Neural cell (in vitro differentiated cells): ENCODE measurements at regions not wholly inside any gene's neighbourhood (a gene's known extent, or its start where the extent isn't known, plus 50 kb on each side); places are given as distances from the start of the nearest gene placed in this dataset.

Experiments
- H2AFZ ChIP-seq: fragments of 200-600, 300-800 bp; sonication (generic), shearing (Covaris generic); 2 replicates; pipeline ENCODE4 v1.6.0; 2014; ENCODE audit warnings: low read depth, mild to moderate bottlenecking, antibody characterized with exemption, low read length, moderate library complexity
- H3F3A ChIP-seq: fragments of 200-600 bp; shearing (Covaris generic); 2 replicates; pipeline ENCODE4 v1.6.1; 2016; ENCODE audit warnings: mild to moderate bottlenecking, moderate library complexity, mixed read lengths, antibody characterized with exemption, low read length; ENCODE audit not compliant: insufficient read depth, poor library complexity, severe bottlenecking
- H3K27ac ChIP-seq: fragments of 200-600, 300-800 bp; sonication (generic), shearing (Covaris generic); 2 replicates; pipeline ENCODE4 v1.5.1; 2014; ENCODE audit warnings: mild to moderate bottlenecking, low read length, moderate library complexity
- H3K27me3 ChIP-seq: fragments of 300-800, 200-600 bp; sonication (generic), shearing (Covaris generic); 2 replicates; pipeline ENCODE4 v1.6.0; 2014; ENCODE audit warnings: mild to moderate bottlenecking, low read depth, low read length, moderate library complexity; ENCODE audit not compliant: insufficient read depth
- H3K36me3 ChIP-seq: fragments of 300-800, 200-600 bp; sonication (generic), shearing (Covaris generic); 2 replicates; pipeline ENCODE4 v1.5.1; 2014; ENCODE audit warnings: mild to moderate bottlenecking, antibody characterized with exemption, low read length, moderate library complexity; ENCODE audit not compliant: insufficient read depth
- H3K4me2 ChIP-seq: fragments of 300-800, 200-600 bp; sonication (generic), shearing (Covaris generic); 2 replicates; pipeline ENCODE4 v1.6.0; 2014; ENCODE audit warnings: mild to moderate bottlenecking, low read length
- H3K4me3 ChIP-seq: fragments of 300-800, 200-600 bp; sonication (generic), shearing (Covaris generic); 2 replicates; pipeline ENCODE4 v1.5.1; 2014; ENCODE audit warnings: mild to moderate bottlenecking, low read length, moderate library complexity
- H3K79me2 ChIP-seq: fragments of 200-600 bp; shearing (Covaris generic); replicated peaks from 2 replicates; pipeline ENCODE4 v1.6.0; 2014; ENCODE audit warnings: mild to moderate bottlenecking, low read length, moderate library complexity; ENCODE audit not compliant: insufficient read depth
- H3K9ac ChIP-seq: fragments of 300-800, 200-600 bp; sonication (generic), shearing (Covaris generic); 2 replicates; pipeline ENCODE4 v1.6.1; 2016; ENCODE audit warnings: mild to moderate bottlenecking, low read length, mixed read lengths
- H3K9me2 ChIP-seq: fragments of 200-600 bp; shearing (Covaris generic); 2 replicates; pipeline ENCODE4 v1.6.1; 2016; ENCODE audit warnings: mild to moderate bottlenecking, low read length, mixed read lengths; ENCODE audit not compliant: insufficient read depth
- H3K9me3 ChIP-seq: fragments of 200-600, 300-800 bp; sonication (generic), shearing (Covaris generic); 2 replicates; pipeline ENCODE4 v1.6.1; 2016; ENCODE audit warnings: mild to moderate bottlenecking, mixed run types, low read length, moderate library complexity, mixed read lengths
- H4K20me1 ChIP-seq: fragments of 200-600 bp; shearing (Covaris generic); 2 replicates; pipeline ENCODE4 v1.6.1; 2016; ENCODE audit warnings: mild to moderate bottlenecking, mixed run types; ENCODE audit not compliant: insufficient read depth
- CTCF ChIP-seq: fragments of 450-650 bp; IDR thresholded peaks from 2 replicates; pipeline ENCODE4 v1.5.1; 2014; ENCODE audit warnings: antibody characterized with exemption, mild to moderate bottlenecking, moderate library complexity; ENCODE audit not compliant: poor library complexity, severe bottlenecking
- EP300 ChIP-seq: fragments of 450-650 bp; conservative IDR thresholded peaks from 2 replicates; pipeline ENCODE4 v1.6.1; 2014; ENCODE audit warnings: antibody characterized with exemption, mild to moderate bottlenecking, moderate library complexity; ENCODE audit not compliant: poor library complexity, severe bottlenecking
- EZH2 ChIP-seq: fragments of 200-600, 300-800 bp; shearing (Covaris generic), sonication (generic); IDR thresholded peaks from 2 replicates; pipeline ENCODE4 v1.6.1; 2014; ENCODE audit warnings: antibody characterized with exemption, low read length, borderline replicate concordance, mild to moderate bottlenecking; ENCODE audit not compliant: insufficient read depth, poor library complexity, severe bottlenecking
- MXI1 ChIP-seq: fragments of 450-650 bp; conservative IDR thresholded peaks from 2 replicates; pipeline ENCODE4 v1.6.1; 2014; ENCODE audit warnings: antibody characterized with exemption, mild to moderate bottlenecking; ENCODE audit not compliant: poor library complexity, severe bottlenecking
- POLR2AphosphoS5 ChIP-seq: IDR thresholded peaks from 2 replicates; pipeline ENCODE4 v1.6.1; 2012
- RAD21 ChIP-seq: fragments of 450-650 bp; conservative IDR thresholded peaks from 2 replicates; pipeline ENCODE4 v1.6.1; 2014; ENCODE audit warnings: antibody characterized with exemption, mild to moderate bottlenecking, moderate library complexity
- REST ChIP-seq: IDR thresholded peaks from 2 replicates; pipeline ENCODE4 v1.6.1; 2012; ENCODE audit warnings: borderline replicate concordance
- SMC3 ChIP-seq: fragments of 450-650 bp; conservative IDR thresholded peaks from 2 replicates; pipeline ENCODE4 v1.6.1; 2014; ENCODE audit warnings: antibody characterized with exemption, mild to moderate bottlenecking, moderate library complexity; ENCODE audit not compliant: poor library complexity
- TAF1 ChIP-seq: IDR thresholded peaks from 2 replicates; pipeline ENCODE4 v1.6.1; 2012; ENCODE audit warnings: low read depth

GRCh38 chr13:44296856-44297255 is 76.8 kb upstream of the SERP2 start:
- TF ChIP-seq MXI1 (no peak), REST (no peak), EZH2 (no peak), CTCF (no peak), POLR2AphosphoS5 (no peak), EP300 (no peak), SMC3 (no peak), TAF1 (no peak), RAD21 (no peak)
- H3K79me2 ChIP-seq, result no peaks in the 10 kb centered on the region
- H3K27ac ChIP-seq, result no peak overlapping the region

GRCh38 chr13:44298314-44298713 is 75.3 kb upstream of the SERP2 start:
- Histone ChIP-seq H3K79me2 (no peaks in the 10 kb centered on the region), H3K4me3 (no peak overlapping the region), H4K20me1 (no peaks in the 10 kb centered on the region), H3F3A (no peaks in the 10 kb centered on the region), H3K36me3 (no peaks in the 10 kb centered on the region), H3K9ac (no peak overlapping the region), H3K27me3 (no peaks in the 10 kb centered on the region), H3K9me2 (no peaks in the 10 kb centered on the region), H2AFZ (no peak overlapping the region), H3K4me2 (no peak overlapping the region), H3K27ac (no peak overlapping the region), H3K9me3 (no peaks in the 10 kb centered on the region)
- TF ChIP-seq EZH2, result no peak
- TF ChIP-seq MXI1, result no peak

More at GRCh38 chr13:44296856-44297255, 76.8 kb upstream of the SERP2 start:
- Histone ChIP-seq H3K9me2 (no peaks in the 10 kb centered on the region), H3K4me2 (no peak overlapping the region), H3K9ac (no peak overlapping the region), H3K27me3 (no peaks in the 10 kb centered on the region), H3K36me3 (no peaks in the 10 kb centered on the region), H3K4me3 (no peak overlapping the region), H3K9me3 (no peaks in the 10 kb centered on the region), H3F3A (no peaks in the 10 kb centered on the region), H4K20me1 (no peaks in the 10 kb centered on the region), H2AFZ (no peak overlapping the region)
